H9 (cell line): ENCODE measurements at regions not wholly inside any gene's neighbourhood (a gene's known extent, or its start where the extent isn't known, plus 50 kb on each side); places are given as distances from the start of the nearest gene placed in this dataset.

Experiments
- DNase-seq: peaks from one replicate; pipeline ENCODE4 v3.0.0-alpha.2; 2017
- H2AFZ ChIP-seq: one replicate; pipeline ENCODE4 v1.6.1; 2013; ENCODE audit warnings: mild to moderate bottlenecking, low read length, control low read depth, moderate library complexity
- H2AK5ac ChIP-seq: 2 replicates; pipeline ENCODE4 v1.6.1; 2013; ENCODE audit warnings: low read length, control low read depth, mixed read lengths; ENCODE audit not compliant: insufficient read length
- H2BK120ac ChIP-seq: one replicate; pipeline ENCODE4 v1.6.1; 2013; ENCODE audit warnings: low read depth, mild to moderate bottlenecking, low read length, control low read depth, inconsistent platforms; ENCODE audit not compliant: poor library complexity, severe bottlenecking
- H2BK12ac ChIP-seq: 2 replicates; pipeline ENCODE4 v1.6.1; 2013; ENCODE audit warnings: low read length, control low read depth, mixed read lengths, low read depth; ENCODE audit not compliant: insufficient read length
- H2BK15ac ChIP-seq: 2 replicates; pipeline ENCODE4 v1.6.1; 2013; ENCODE audit warnings: low read depth, low read length, control low read depth
- H2BK20ac ChIP-seq: one replicate; pipeline ENCODE4 v1.6.1; 2013; ENCODE audit warnings: low read depth, mild to moderate bottlenecking, low read length, control low read depth, inconsistent platforms; ENCODE audit not compliant: poor library complexity, severe bottlenecking
- H2BK5ac ChIP-seq: 2 replicates; pipeline ENCODE4 v1.6.1; 2013; ENCODE audit warnings: low read length, control low read depth, mixed read lengths; ENCODE audit not compliant: insufficient read length
- H3K14ac ChIP-seq: 2 replicates; pipeline ENCODE4 v1.6.1; 2013; ENCODE audit warnings: low read length, control low read depth; ENCODE audit not compliant: insufficient read depth
- H3K18ac ChIP-seq: 2 replicates; pipeline ENCODE4 v1.6.1; 2013; ENCODE audit warnings: low read depth, mild to moderate bottlenecking, mixed read lengths, low read length, control low read depth; ENCODE audit not compliant: insufficient read length
- H3K23ac ChIP-seq: 2 replicates; pipeline ENCODE4 v1.6.1; 2013; ENCODE audit warnings: low read length, control low read depth, mixed read lengths, low read depth; ENCODE audit not compliant: insufficient read length
- H3K23me2 ChIP-seq: 2 replicates; pipeline ENCODE4 v1.6.1; 2013; ENCODE audit warnings: low read depth, mild to moderate bottlenecking, mixed read lengths, low read length, control low read depth; ENCODE audit not compliant: insufficient read length, poor library complexity, severe bottlenecking
- H3K27ac ChIP-seq: 2 replicates; pipeline ENCODE4 v1.5.1; 2013; ENCODE audit warnings: low read length, control low read depth, mixed read lengths, low read depth; ENCODE audit not compliant: insufficient read length
- H3K27me3 ChIP-seq: 2 replicates; pipeline ENCODE4 v1.6.1; 2013; ENCODE audit warnings: low read length, control low read depth, inconsistent platforms; ENCODE audit not compliant: insufficient read depth
- H3K4ac ChIP-seq: 2 replicates; pipeline ENCODE4 v1.6.1; 2013; ENCODE audit warnings: low read depth, mild to moderate bottlenecking, control low read depth, inconsistent platforms, low read length, moderate library complexity
- H3K4me1 ChIP-seq: 2 replicates; pipeline ENCODE4 v1.6.1; 2013; ENCODE audit warnings: low read length, control low read depth, inconsistent platforms; ENCODE audit not compliant: insufficient read depth
- H3K4me2 ChIP-seq: 2 replicates; pipeline ENCODE4 v1.6.1; 2013; ENCODE audit warnings: low read length, control low read depth, mixed read lengths; ENCODE audit not compliant: insufficient read length, insufficient read depth
- H3K56ac ChIP-seq: 2 replicates; pipeline ENCODE4 v1.6.1; 2013; ENCODE audit warnings: low read depth, mild to moderate bottlenecking, mixed read lengths, low read length, control low read depth; ENCODE audit not compliant: insufficient read length
- H3K79me1 ChIP-seq: 2 replicates; pipeline ENCODE4 v1.6.1; 2013; ENCODE audit warnings: low read depth, mild to moderate bottlenecking, moderate library complexity, low read length, control low read depth, inconsistent platforms; ENCODE audit not compliant: insufficient read depth, poor library complexity, severe bottlenecking
- H3K79me2 ChIP-seq: 2 replicates; pipeline ENCODE4 v1.6.1; 2013; ENCODE audit warnings: low read length, control low read depth, inconsistent platforms; ENCODE audit not compliant: insufficient read depth
- H3K9ac ChIP-seq: 2 replicates; pipeline ENCODE4 v1.6.1; 2013; ENCODE audit warnings: low read length, control low read depth, mixed read lengths; ENCODE audit not compliant: insufficient read length; ENCODE audit errors: extremely low read depth
- H3K9me3 ChIP-seq: one replicate; pipeline ENCODE4 v1.6.1; 2013; ENCODE audit warnings: low read depth, low read length, inconsistent platforms; ENCODE audit not compliant: control insufficient read depth
- H3T11ph ChIP-seq: one replicate; pipeline ENCODE4 v1.6.1; 2013; ENCODE audit warnings: mild to moderate bottlenecking, low read length, control low read depth, inconsistent platforms
- H4K20me1 ChIP-seq: one replicate; pipeline ENCODE4 v1.6.1; 2013; ENCODE audit not compliant: control insufficient read depth, insufficient read length, insufficient read depth
- H4K5ac ChIP-seq: 2 replicates; pipeline ENCODE4 v1.6.1; 2013; ENCODE audit warnings: low read depth, mild to moderate bottlenecking, mixed read lengths, low read length, control low read depth; ENCODE audit not compliant: insufficient read length
- H4K8ac ChIP-seq: replicated peaks from 2 replicates; pipeline ENCODE4 v1.6.1; 2013; ENCODE audit warnings: low read length, control low read depth, mixed read lengths, low read depth; ENCODE audit not compliant: insufficient read length
- H4K91ac ChIP-seq: 2 replicates; pipeline ENCODE4 v1.6.1; 2013; ENCODE audit warnings: low read depth, mild to moderate bottlenecking, moderate library complexity, mixed read lengths, low read length, control low read depth; ENCODE audit not compliant: insufficient read length
- H3K27ac Mint-ChIP-seq, 3 experiments: 2 replicates in 2 of 3; 3 replicates in 1 of 3; pipeline ENCODE4 v1.8.0; 2020 to 2021; ENCODE audit warnings: mixed read lengths in 3 of 3, mild to moderate bottlenecking in 1 of 3, moderate library complexity in 1 of 3
- H3K27me3 Mint-ChIP-seq: 2 replicates; pipeline ENCODE4 v1.8.0; 2021; ENCODE audit warnings: low read depth, mild to moderate bottlenecking, moderate library complexity, mixed read lengths
- H3K36me3 Mint-ChIP-seq, 3 experiments: 2 replicates in 2 of 3; 3 replicates in 1 of 3; pipeline ENCODE4 v1.8.0; 2020 to 2021; ENCODE audit warnings: low read depth in 3 of 3, mixed read lengths in 3 of 3; ENCODE audit not compliant: insufficient read depth in 1 of 3
- H3K4me1 Mint-ChIP-seq, 2 experiments: 2 replicates each; pipeline ENCODE4 v1.8.0; 2020; ENCODE audit warnings: mixed read lengths in 2 of 2
- H3K4me3 Mint-ChIP-seq, 2 experiments: 2 replicates in 1 of 2; 3 replicates in 1 of 2; pipeline ENCODE4 v1.8.0; 2020 to 2021; ENCODE audit warnings: mild to moderate bottlenecking in 2 of 2, mixed read lengths in 2 of 2, moderate library complexity in 1 of 2
- H3K9me3 Mint-ChIP-seq, 2 experiments: 2 replicates in 1 of 2; 3 replicates in 1 of 2; pipeline ENCODE4 v1.8.0; 2020; ENCODE audit warnings: mild to moderate bottlenecking in 2 of 2, mixed read lengths in 2 of 2, moderate library complexity in 1 of 2
- WGBS: extraction: QIAGEN DNeasy Blood & Tissue Kit; methylation state at CpG from one replicate; pipeline ENCODE4 v1.1.7; 2013; ENCODE audit warnings: missing lambda C conversion rate, low lambda C conversion rate, mixed read lengths; ENCODE audit not compliant: insufficient read length; ENCODE audit errors: extremely low coverage; 5-methylcytosine and 5-hydroxymethylcytosine counted together
- TF ChIP-seq, protein P1 (sequence below): fragments of 200-600 bp; sonication (generic); conservative IDR thresholded peaks from 3 replicates; pipeline ENCODE4 v1.8.0; 2021; ENCODE audit warnings: antibody characterized with exemption, mild to moderate bottlenecking

DNA sequence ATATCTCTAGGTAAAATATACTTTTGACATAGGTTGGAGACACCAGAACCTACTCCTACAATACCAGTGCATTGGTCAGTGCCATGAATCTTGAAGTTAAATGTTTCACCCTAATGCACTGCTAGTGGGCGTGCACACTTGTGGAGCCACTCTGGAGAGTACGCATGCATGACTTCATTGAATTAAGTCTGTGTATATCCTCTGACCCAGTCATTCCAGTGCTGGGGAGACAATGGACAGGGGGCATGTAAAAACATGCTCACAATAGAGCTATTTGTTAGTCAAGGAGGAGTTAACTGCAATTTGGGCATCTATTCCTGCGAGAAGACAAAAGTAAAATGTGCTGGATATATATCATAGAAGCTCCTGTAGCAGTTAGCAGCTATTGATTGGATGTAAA is 335.4 kb upstream of the NCAM1 start:
- no peak overlapping the region for H2BK120ac ChIP-seq
- H3K23me2 ChIP-seq: no peaks in the 10 kb centered on the region
- H2BK15ac ChIP-seq: no peak overlapping the region
- H3K27me3 ChIP-seq: no peaks in the 10 kb centered on the region
- H3K14ac ChIP-seq: no peak overlapping the region
- no peaks in the 10 kb centered on the region for H3K79me2 ChIP-seq
- H3K9ac ChIP-seq: no peak overlapping the region
- H3K4me2 ChIP-seq: no peak overlapping the region
- Mint-ChIP-seq H3K27me3 (peaks cover 1% of the 10 kb centered on the region), H3K4me1 (peaks cover 0 to 4% of the 10 kb centered on the region in 2 experiments; a peak in 1 of 4 replicates), H3K27ac (no peak overlapping the region), H3K36me3 (peaks cover 0 to 5% (median 0%) of the 10 kb centered on the region in 3 experiments; a peak in 3 of 7 replicates), H3K4me3 (no peak overlapping the region), H3K9me3 (peaks cover 3 to 5% of the 10 kb centered on the region in 2 experiments; a peak in 3 of 5 replicates)
- H3K56ac ChIP-seq: no peak overlapping the region
- H3K27ac ChIP-seq: no peak overlapping the region
- no peak overlapping the region for H3K23ac ChIP-seq
- no peaks in the 10 kb centered on the region for H3K9me3 ChIP-seq
- no peak overlapping the region for H2AFZ ChIP-seq
- H4K8ac ChIP-seq: no peak overlapping the region
- DNase-seq: no peak
- no peak overlapping the region for H3T11ph ChIP-seq
- no peak overlapping the region for H4K91ac ChIP-seq
- H2BK5ac ChIP-seq: no peak overlapping the region
- H2BK20ac ChIP-seq: no peak overlapping the region
- H3K79me1 ChIP-seq: no peaks in the 10 kb centered on the region
- no CpG with 5 or more reads among the region's 3 CpGs for WGBS
- no peak overlapping the region for H3K18ac ChIP-seq
- H4K5ac ChIP-seq: no peak overlapping the region
- no peaks in the 10 kb centered on the region for H4K20me1 ChIP-seq
- H3K4me1 ChIP-seq: no peaks in the 10 kb centered on the region
- no peak overlapping the region for H2BK12ac ChIP-seq
- TF ChIP-seq, protein P1, sequence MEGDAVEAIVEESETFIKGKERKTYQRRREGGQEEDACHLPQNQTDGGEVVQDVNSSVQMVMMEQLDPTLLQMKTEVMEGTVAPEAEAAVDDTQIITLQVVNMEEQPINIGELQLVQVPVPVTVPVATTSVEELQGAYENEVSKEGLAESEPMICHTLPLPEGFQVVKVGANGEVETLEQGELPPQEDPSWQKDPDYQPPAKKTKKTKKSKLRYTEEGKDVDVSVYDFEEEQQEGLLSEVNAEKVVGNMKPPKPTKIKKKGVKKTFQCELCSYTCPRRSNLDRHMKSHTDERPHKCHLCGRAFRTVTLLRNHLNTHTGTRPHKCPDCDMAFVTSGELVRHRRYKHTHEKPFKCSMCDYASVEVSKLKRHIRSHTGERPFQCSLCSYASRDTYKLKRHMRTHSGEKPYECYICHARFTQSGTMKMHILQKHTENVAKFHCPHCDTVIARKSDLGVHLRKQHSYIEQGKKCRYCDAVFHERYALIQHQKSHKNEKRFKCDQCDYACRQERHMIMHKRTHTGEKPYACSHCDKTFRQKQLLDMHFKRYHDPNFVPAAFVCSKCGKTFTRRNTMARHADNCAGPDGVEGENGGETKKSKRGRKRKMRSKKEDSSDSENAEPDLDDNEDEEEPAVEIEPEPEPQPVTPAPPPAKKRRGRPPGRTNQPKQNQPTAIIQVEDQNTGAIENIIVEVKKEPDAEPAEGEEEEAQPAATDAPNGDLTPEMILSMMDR: no peak
- no peak overlapping the region for H2AK5ac ChIP-seq
- no peak overlapping the region for H3K4ac ChIP-seq
